ENCODE measurements at regions not wholly inside any gene's neighbourhood (a gene's known extent, or its start where the extent isn't known, plus 50 kb on each side); places are given as distances from the start of the nearest gene placed in this dataset.

GRCh38 chr2:78301166-78301789 is 724.2 kb upstream of the REG3G start (continued):
- no peak for TF ChIP-seq HHEX (CRISPR knock-in tag; IDR thresholded peaks at IDR 0.05)
- no peak for TF ChIP-seq ZNF549 (CRISPR knock-in tag; IDR thresholded peaks at IDR 0.05)
- no peak for TF ChIP-seq ZNF550 (CRISPR knock-in tag; IDR thresholded peaks at IDR 0.05; ENCODE audit: borderline replicate concordance)
- TF ChIP-seq ZNF501 (CRISPR knock-in tag; IDR thresholded peaks at IDR 0.05), result no peak
- no peak for TF ChIP-seq KLF11 (CRISPR knock-in tag; IDR thresholded peaks at IDR 0.05)
- no peak for TF ChIP-seq DMTF1 (CRISPR knock-in tag; IDR thresholded peaks at IDR 0.05)
- TF ChIP-seq RELA (CRISPR knock-in tag; IDR thresholded peaks at IDR 0.05), result no peak

GRCh38 chr2:78304678-78305077 is 720.8 kb upstream of the REG3G start:
- Histone ChIP-seq H3K4me1 (ENCODE audit: insufficient read depth, low read length) (peaks cover 13% of the 10 kb centered on the region), H4K20me1 (ENCODE audit: insufficient read depth, low read length) (peaks cover 10% of the 10 kb centered on the region), H3K79me2 (ENCODE audit: insufficient read depth, low read length) (no peaks in the 10 kb centered on the region), H3K27me3 (ENCODE audit: control insufficient read depth in 1 of 2, insufficient read depth in 2 of 2, low read length in 2 of 2) (no peaks in the 10 kb centered on the region), H2AFZ (ENCODE audit: low read length) (no peak overlapping the region), H3K27ac (ENCODE audit: extremely low read length, insufficient read depth, low read length) (no peak overlapping the region), H3K4me3 (replicated peaks in 1 of 3; ENCODE audit: insufficient read depth in 1 of 3, low read depth in 2 of 3, low read length in 3 of 3) (no peak overlapping the region), H3K4me2 (ENCODE audit: low read depth, low read length) (no peak overlapping the region), H3K36me3 (replicated peaks in 1 of 2; ENCODE audit: control insufficient read depth in 1 of 2, insufficient read depth in 2 of 2, low read length in 2 of 2) (no peaks in the 10 kb centered on the region), H3K9ac (ENCODE audit: insufficient read depth, low read depth, low read length) (no peak overlapping the region), H3K9me3 (ENCODE audit: low read length) (no peaks in the 10 kb centered on the region)
- ChIA-PET POLR2A (no interaction called here), CTCF (ENCODE audit: low intra/inter-chr PET ratio, low total read pairs) (no interaction called here)
- peak; percentile 9 for DNase-seq (ENCODE audit: low spot score)
- in situ Hi-C loops (cut with HindIII; ENCODE audit: extremely low pct_ligation_motif_present, low pct_unique_long_range_greater_than_20kb), result no loop called here
- no peak for TF ChIP-seq SOX13 (IDR thresholded peaks at IDR 0.05)
- peak in 1 of 2 experiments; percentile 81; a peak in 2 of 4 replicates for TF ChIP-seq SOX13 (CRISPR knock-in tag; conservative IDR thresholded peaks at IDR 0.05 in 1 of 2, IDR thresholded peaks at IDR 0.05 in 1 of 2)
- TF ChIP-seq ZNF225 (CRISPR knock-in tag; IDR thresholded peaks at IDR 0.05), result no peak
- peak; percentile 77 for TF ChIP-seq SOX5 (CRISPR knock-in tag; IDR thresholded peaks at IDR 0.05; ENCODE audit: borderline replicate concordance)
- no peak for TF ChIP-seq ZFP1 (CRISPR knock-in tag; IDR thresholded peaks at IDR 0.05)
- TF ChIP-seq ZNF589 (CRISPR knock-in tag; conservative IDR thresholded peaks at IDR 0.05), result no peak
- no peak for TF ChIP-seq SOX6 (IDR thresholded peaks at IDR 0.05)
- TF ChIP-seq SOX6 (CRISPR knock-in tag; IDR thresholded peaks at IDR 0.05), result peak; percentile 55; the same call in 1 of the 2 replicates
- no peak for TF ChIP-seq TEAD3 (CRISPR knock-in tag; optimal IDR thresholded peaks at IDR 0.05; ENCODE audit: borderline replicate concordance)
- no peak for TF ChIP-seq ZNF788 (CRISPR knock-in tag; IDR thresholded peaks at IDR 0.05; ENCODE audit: borderline replicate concordance)
- peak; percentile 44 for TF ChIP-seq RBM22 (optimal IDR thresholded peaks at IDR 0.05; ENCODE audit: low read length)
- no peak for TF ChIP-seq GATAD1 (CRISPR knock-in tag; IDR thresholded peaks at IDR 0.05)
- TF ChIP-seq HOMEZ (CRISPR knock-in tag; IDR thresholded peaks at IDR 0.05; ENCODE audit: low read depth), result no peak
- no peak for FAIRE-seq
- BruUV-seq (replicated peaks), result no TSS peak
- no peak; the same call in 1 of the 3 replicates for ATAC-seq
- 86% methylated on average over 1 of the region's 1 CpG for WGBS (ENCODE audit: low lambda C conversion rate)
- intact Hi-C loops (cut with micrococcal nuclease; ENCODE audit: unreplicated experiment), result no loop called here

Measured in HepG2 (cell line).